Memory B cell (primary cell): ENCODE measurements at regions not wholly inside any gene's neighbourhood (a gene's known extent, or its start where the extent isn't known, plus 50 kb on each side); places are given as distances from the start of the nearest gene placed in this dataset.

Source experiments
- ATAC-seq: fragments of 150-1000 bp; cut with Tn5 transposase; 2 replicates; pipeline ENCODE4 v1.10.0; 2021; ENCODE audit warnings: low read depth, mild to moderate bottlenecking, moderate library complexity
- DNase-seq, 2 donors: peaks; one replicate each; pipeline ENCODE4 v3.0.0; 2022; ENCODE audit warnings: low spot score in 2 of 2
- H3K27ac Mint-ChIP-seq: one replicate; pipeline ENCODE4 v1.8.0; 2022; ENCODE audit warnings: mild to moderate bottlenecking, moderate library complexity, mixed read lengths
- H3K27me3 Mint-ChIP-seq: one replicate; pipeline ENCODE4 v1.8.0; 2022; ENCODE audit warnings: mixed read lengths
- H3K36me3 Mint-ChIP-seq: one replicate; pipeline ENCODE4 v1.8.0; 2022; ENCODE audit warnings: mild to moderate bottlenecking, mixed read lengths
- H3K4me1 Mint-ChIP-seq: one replicate; pipeline ENCODE4 v1.8.0; 2022; ENCODE audit warnings: mixed read lengths
- H3K4me3 Mint-ChIP-seq: one replicate; pipeline ENCODE4 v1.8.0; 2022; ENCODE audit warnings: mild to moderate bottlenecking, moderate library complexity, mixed read lengths
- H3K9me3 Mint-ChIP-seq: one replicate; pipeline ENCODE4 v1.8.0; 2022; ENCODE audit warnings: mixed read lengths

- Mint-ChIP-seq H3K9me3 (peaks cover 13% of the 10 kb centered on the region), H3K27me3 (no peaks in the 10 kb centered on the region), H3K4me3 (no peak overlapping the region), H3K36me3 (no peaks in the 10 kb centered on the region), H3K4me1 (no peaks in the 10 kb centered on the region), H3K27ac (no peak overlapping the region)
- ATAC-seq (no peak), DNase-seq (no peak)
Measured at GRCh38 chr16:73459586-73459985, 411.7 kb upstream of the ZFHX3 start.

- Mint-ChIP-seq H3K9me3 (peaks cover 10% of the 10 kb centered on the region), H3K36me3 (no peaks in the 10 kb centered on the region), H3K4me3 (no peak overlapping the region), H3K27me3 (no peaks in the 10 kb centered on the region), H3K27ac (no peak overlapping the region), H3K4me1 (no peaks in the 10 kb centered on the region)
- no peak for ATAC-seq
- no peak for DNase-seq
Measured at GRCh38 chr16:73457851-73458250, 409.9 kb upstream of the ZFHX3 start.

GRCh38 chr16:73448970-73449369, 401.0 kb upstream of the ZFHX3 start:
- Mint-ChIP-seq H3K4me3 (no peak overlapping the region), H3K9me3 (peaks cover 15% of the 10 kb centered on the region), H3K4me1 (no peaks in the 10 kb centered on the region), H3K36me3 (no peaks in the 10 kb centered on the region), H3K27me3 (no peaks in the 10 kb centered on the region), H3K27ac (no peak overlapping the region)
- no peak for DNase-seq
- ATAC-seq = no peak

GRCh38 chr16:73447846-73448245, 399.9 kb upstream of the ZFHX3 start:
- Mint-ChIP-seq H3K4me1 (no peaks in the 10 kb centered on the region), H3K27ac (no peak overlapping the region), H3K27me3 (no peaks in the 10 kb centered on the region), H3K9me3 (peaks cover 15% of the 10 kb centered on the region), H3K36me3 (no peaks in the 10 kb centered on the region), H3K4me3 (no peak overlapping the region)
- no peak for ATAC-seq
- DNase-seq = no peak

GRCh38 chr16:73434621-73435020, 386.7 kb upstream of the ZFHX3 start:
- no peak overlapping the region for H3K27ac Mint-ChIP-seq

GRCh38 chr16:73433731-73434307, 385.9 kb upstream of the ZFHX3 start:
- Mint-ChIP-seq H3K9me3 (peaks cover 4% of the 10 kb centered on the region), H3K4me1 (no peaks in the 10 kb centered on the region), H3K27ac (no peak overlapping the region), H3K27me3 (no peaks in the 10 kb centered on the region), H3K36me3 (no peaks in the 10 kb centered on the region), H3K4me3 (no peak overlapping the region)
- ATAC-seq (no peak), DNase-seq (no peak)

More at GRCh38 chr16:73434621-73435020, 386.7 kb upstream of the ZFHX3 start:
- Mint-ChIP-seq H3K36me3 (no peaks in the 10 kb centered on the region), H3K4me3 (no peak overlapping the region), H3K4me1 (no peaks in the 10 kb centered on the region), H3K9me3 (peaks cover 1% of the 10 kb centered on the region), H3K27me3 (no peaks in the 10 kb centered on the region)
- DNase-seq (no peak), ATAC-seq (no peak)

GRCh38 chr16:73432850-73433730, 385.2 kb upstream of the ZFHX3 start:
- no peaks in the 10 kb centered on the region for H3K4me1 Mint-ChIP-seq
- H3K27ac Mint-ChIP-seq = no peak overlapping the region
- H3K9me3 Mint-ChIP-seq = peaks cover 4% of the 10 kb centered on the region
- no peak overlapping the region for H3K4me3 Mint-ChIP-seq
- peaks cover 1% of the 10 kb centered on the region for H3K27me3 Mint-ChIP-seq
- no peak for ATAC-seq
- DNase-seq = no peak
- no peaks in the 10 kb centered on the region for H3K36me3 Mint-ChIP-seq

GRCh38 chr16:73430138-73430537, 382.2 kb upstream of the ZFHX3 start:
- Mint-ChIP-seq H3K4me1 (no peaks in the 10 kb centered on the region), H3K36me3 (no peaks in the 10 kb centered on the region), H3K4me3 (no peak overlapping the region), H3K27ac (no peak overlapping the region), H3K27me3 (peaks cover 1% of the 10 kb centered on the region), H3K9me3 (peaks cover 4% of the 10 kb centered on the region)
- DNase-seq (no peak), ATAC-seq (no peak)

GRCh38 chr16:73428121-73428520, 380.2 kb upstream of the ZFHX3 start:
- H3K9me3 Mint-ChIP-seq = peaks cover 4% of the 10 kb centered on the region
- H3K4me3 Mint-ChIP-seq = no peak overlapping the region
- DNase-seq = no peak
- H3K27me3 Mint-ChIP-seq = peaks cover 1% of the 10 kb centered on the region
- no peaks in the 10 kb centered on the region for H3K4me1 Mint-ChIP-seq
- no peaks in the 10 kb centered on the region for H3K36me3 Mint-ChIP-seq
- ATAC-seq = no peak
- no peak overlapping the region for H3K27ac Mint-ChIP-seq

GRCh38 chr16:73427164-73427563, 379.2 kb upstream of the ZFHX3 start:
- ATAC-seq = no peak
- DNase-seq = no peak
- Mint-ChIP-seq H3K4me3 (no peak overlapping the region), H3K27me3 (peaks cover 6% of the 10 kb centered on the region), H3K4me1 (no peaks in the 10 kb centered on the region), H3K9me3 (peaks cover 4% of the 10 kb centered on the region), H3K36me3 (no peaks in the 10 kb centered on the region), H3K27ac (no peak overlapping the region)

- Mint-ChIP-seq H3K9me3 (peaks cover 4% of the 10 kb centered on the region), H3K27me3 (peaks cover 6% of the 10 kb centered on the region), H3K27ac (no peak overlapping the region), H3K4me3 (no peak overlapping the region), H3K36me3 (no peaks in the 10 kb centered on the region), H3K4me1 (no peaks in the 10 kb centered on the region)
- no peak for ATAC-seq
- DNase-seq = no peak
Measured at GRCh38 chr16:73426433-73427160, 378.7 kb upstream of the ZFHX3 start.

- DNase-seq (no peak), ATAC-seq (no peak)
- Mint-ChIP-seq H3K27me3 (peaks cover 5% of the 10 kb centered on the region), H3K9me3 (no peaks in the 10 kb centered on the region), H3K36me3 (no peaks in the 10 kb centered on the region), H3K4me3 (no peak overlapping the region), H3K27ac (no peak overlapping the region), H3K4me1 (no peaks in the 10 kb centered on the region)
Measured at GRCh38 chr16:73420676-73421075, 372.7 kb upstream of the ZFHX3 start.

GRCh38 chr16:73420244-73420643, 372.3 kb upstream of the ZFHX3 start:
- H3K4me3 Mint-ChIP-seq = no peak overlapping the region
- no peak overlapping the region for H3K27ac Mint-ChIP-seq
- no peak for ATAC-seq
- no peak for DNase-seq
- H3K36me3 Mint-ChIP-seq = no peaks in the 10 kb centered on the region
- H3K4me1 Mint-ChIP-seq = no peaks in the 10 kb centered on the region
- H3K9me3 Mint-ChIP-seq = no peaks in the 10 kb centered on the region
- peaks cover 5% of the 10 kb centered on the region for H3K27me3 Mint-ChIP-seq

GRCh38 chr16:73418691-73419090, 370.8 kb upstream of the ZFHX3 start:
- ATAC-seq (no peak), DNase-seq (no peak)
- Mint-ChIP-seq H3K9me3 (no peaks in the 10 kb centered on the region), H3K4me3 (no peak overlapping the region), H3K27me3 (peaks cover 5% of the 10 kb centered on the region), H3K36me3 (no peaks in the 10 kb centered on the region), H3K27ac (no peak overlapping the region), H3K4me1 (no peaks in the 10 kb centered on the region)
